IMR-90 (cell line): ENCODE measurements at regions not wholly inside any gene's neighbourhood (a gene's known extent, or its start where the extent isn't known, plus 50 kb on each side); places are given as distances from the start of the nearest gene placed in this dataset.

Experiments used
- ATAC-seq: fragments of 200-7000 bp; cut with Tn5 transposase; 2 replicates; pipeline ENCODE4 v1.9.1; 2020; ENCODE audit warnings: low read depth, mild to moderate bottlenecking, moderate library complexity
- BruUV-seq: library from RNA; stranded (reverse); fragments of 400-500 nt; replicated peaks from 2 replicates; lab custom pipeline; 2021; lab: Mats Ljungman, UMichigan
- CTCF ChIA-PET: fragments of 300-600 bp; formaldehyde crosslinking; extraction: SDS; loops from one replicate; lab custom pipeline; 2021; ENCODE audit warnings: antibody characterized with exemption; lab: Yijun Ruan, JAX
- POLR2A ChIA-PET: fragments of 300-600 bp; sonication (Branson Sonifier 250); formaldehyde crosslinking; loops from one replicate; lab custom pipeline; 2022; ENCODE audit warnings: antibody characterized with exemption; ENCODE audit not compliant: unreplicated experiment; lab: Charles Lee
- DNase-seq: peaks from one replicate; pipeline ENCODE4 v3.0.0; 2013
- H2AFZ ChIP-seq: replicated peaks from 2 replicates; pipeline ENCODE3; 2013; ENCODE audit warnings: low read length, mild to moderate bottlenecking; ENCODE audit not compliant: poor library complexity
- H2AK5ac ChIP-seq: 2 replicates; pipeline ENCODE4 v1.6.1; 2013; ENCODE audit warnings: low read depth, low read length, inconsistent platforms
- H2AK9ac ChIP-seq: replicated peaks from 2 replicates; pipeline ENCODE3; 2013; ENCODE audit warnings: mild to moderate bottlenecking, low read depth, low read length, moderate library complexity; ENCODE audit not compliant: poor library complexity
- H2BK120ac ChIP-seq: 2 replicates; pipeline ENCODE4 v1.6.1; 2013; ENCODE audit warnings: low read depth, low read length, inconsistent platforms
- H2BK15ac ChIP-seq: 3 replicates; pipeline ENCODE4 v1.6.1; 2013; ENCODE audit warnings: low read depth, low read length, inconsistent platforms
- H2BK20ac ChIP-seq: 2 replicates; pipeline ENCODE4 v1.6.1; 2013; ENCODE audit warnings: low read depth, mild to moderate bottlenecking, inconsistent platforms, low read length, moderate library complexity
- H2BK5ac ChIP-seq: 2 replicates; pipeline ENCODE4 v1.6.1; 2013; ENCODE audit warnings: mild to moderate bottlenecking, low read depth, low read length, inconsistent platforms; ENCODE audit not compliant: poor library complexity, severe bottlenecking
- H3K14ac ChIP-seq: replicated peaks from 2 replicates; pipeline ENCODE4 v1.6.1; 2013; ENCODE audit warnings: low read depth, low read length, inconsistent platforms
- H3K18ac ChIP-seq: 2 replicates; pipeline ENCODE4 v1.6.1; 2013; ENCODE audit warnings: low read depth, low read length, control low read depth
- H3K23ac ChIP-seq: 2 replicates; pipeline ENCODE4 v1.6.1; 2013; ENCODE audit warnings: low read depth, low read length, inconsistent platforms
- H3K27ac ChIP-seq: 2 replicates; pipeline ENCODE4 v1.5.1; 2013; ENCODE audit warnings: mild to moderate bottlenecking, control low read depth, low read length; ENCODE audit not compliant: insufficient read depth
- H3K27me3 ChIP-seq: 2 replicates; pipeline ENCODE4 v1.6.1; 2013; ENCODE audit warnings: low read length; ENCODE audit not compliant: control insufficient read depth, insufficient read depth
- H3K36me3 ChIP-seq: 2 replicates; pipeline ENCODE4 v1.6.1; 2013; ENCODE audit warnings: low read length, mixed read lengths; ENCODE audit not compliant: control insufficient read depth, insufficient read depth
- H3K4ac ChIP-seq: 2 replicates; pipeline ENCODE4 v1.6.1; 2013; ENCODE audit warnings: low read depth, low read length, inconsistent platforms
- H3K4me1 ChIP-seq: 2 replicates; pipeline ENCODE4 v1.6.1; 2013; ENCODE audit warnings: low read length, mixed read lengths; ENCODE audit not compliant: control insufficient read depth, insufficient read depth
- H3K4me2 ChIP-seq: 2 replicates; pipeline ENCODE4 v1.6.1; 2013; ENCODE audit warnings: low read depth, mild to moderate bottlenecking, control low read depth, low read length, moderate library complexity
- H3K4me3 ChIP-seq: 2 replicates; pipeline ENCODE4 v1.5.1; 2013; ENCODE audit warnings: low read depth, mild to moderate bottlenecking, control low read depth, low read length, moderate library complexity; ENCODE audit not compliant: insufficient read depth
- H3K56ac ChIP-seq: 2 replicates; pipeline ENCODE4 v1.6.1; 2013; ENCODE audit warnings: low read length, inconsistent platforms; ENCODE audit not compliant: insufficient read depth; ENCODE audit errors: extremely low read depth
- H3K79me1 ChIP-seq, 2 experiments: 2 replicates each; pipeline ENCODE4 v1.6.1; 2013; ENCODE audit warnings: low read length in 2 of 2, inconsistent platforms in 1 of 2, low read depth in 1 of 2
- H3K9ac ChIP-seq: 2 replicates; pipeline ENCODE4 v1.6.1; 2013; ENCODE audit warnings: low read depth, low read length, control low read depth
- H3K9me1 ChIP-seq: 2 replicates; pipeline ENCODE4 v1.6.1; 2013; ENCODE audit warnings: low read length, inconsistent platforms; ENCODE audit not compliant: insufficient read depth
- H3K9me3 ChIP-seq: 2 replicates; pipeline ENCODE4 v1.6.1; 2013; ENCODE audit warnings: low read length; ENCODE audit not compliant: control insufficient read depth, insufficient read depth
- H4K20me1 ChIP-seq: 2 replicates; pipeline ENCODE4 v1.6.1; 2013; ENCODE audit warnings: low read length, inconsistent platforms; ENCODE audit not compliant: insufficient read depth
- H4K5ac ChIP-seq: 2 replicates; pipeline ENCODE4 v1.6.1; 2013; ENCODE audit warnings: mild to moderate bottlenecking, low read depth, low read length, control low read depth
- H4K8ac ChIP-seq, 2 experiments: 2 replicates each; pipeline ENCODE4 v1.6.1; 2013; ENCODE audit warnings: low read depth in 2 of 2, low read length in 2 of 2, control low read depth in 1 of 2, inconsistent platforms in 1 of 2
- H4K91ac ChIP-seq: 2 replicates; pipeline ENCODE4 v1.6.1; 2013; ENCODE audit warnings: low read depth, low read length, inconsistent platforms; ENCODE audit not compliant: insufficient read depth
- BHLHE40 ChIP-seq: fragments of 150-350 bp; IDR thresholded peaks from 2 replicates; pipeline ENCODE4 v1.6.1; 2016; ENCODE audit warnings: mild to moderate bottlenecking, low read depth, low read length
- CEBPB ChIP-seq: IDR thresholded peaks from 2 replicates; pipeline ENCODE4 v1.6.1; 2012; ENCODE audit warnings: low read depth, low read length, improper control_type of control experiment
- CHD1 ChIP-seq: IDR thresholded peaks from 2 replicates; pipeline ENCODE4 v1.6.1; 2012; ENCODE audit warnings: low read depth, low read length, improper control_type of control experiment
- CTCF ChIP-seq: conservative IDR thresholded peaks from 2 replicates; pipeline ENCODE4 v1.5.1; 2012; ENCODE audit warnings: mild to moderate bottlenecking, low read depth, low read length, improper control_type of control experiment
- ELK1 ChIP-seq: fragments of 150-350 bp; IDR thresholded peaks from 2 replicates; pipeline ENCODE4 v1.6.1; 2016; ENCODE audit warnings: low read depth, mild to moderate bottlenecking, low read length, moderate library complexity, borderline replicate concordance
- FOS ChIP-seq: fragments of 150-350 bp; IDR thresholded peaks from 2 replicates; pipeline ENCODE4 v1.6.1; 2016; ENCODE audit warnings: low read depth, low read length
- MAFK ChIP-seq: IDR thresholded peaks from 2 replicates; pipeline ENCODE4 v1.6.1; 2012; ENCODE audit warnings: low read depth, low read length, improper control_type of control experiment
- MAZ ChIP-seq: IDR thresholded peaks from 2 replicates; pipeline ENCODE4 v1.6.1; 2012; ENCODE audit warnings: low read depth, mild to moderate bottlenecking, low read length, improper control_type of control experiment, moderate library complexity, borderline replicate concordance
- MXI1 ChIP-seq: IDR thresholded peaks from 2 replicates; pipeline ENCODE4 v1.6.1; 2012; ENCODE audit warnings: low read depth, mild to moderate bottlenecking, low read length, moderate library complexity, borderline replicate concordance
- NFE2L2 ChIP-seq: fragments of 150-350 bp; IDR thresholded peaks from 2 replicates; pipeline ENCODE4 v1.6.1; 2016; ENCODE audit warnings: low read depth, mild to moderate bottlenecking, low read length
- POLR2A ChIP-seq: IDR thresholded peaks from 2 replicates; pipeline ENCODE4 v1.6.1; 2012; ENCODE audit warnings: mild to moderate bottlenecking, low read depth, low read length
- RAD21 ChIP-seq: IDR thresholded peaks from 2 replicates; pipeline ENCODE4 v1.6.1; 2012; ENCODE audit warnings: low read length, improper control_type of control experiment
- RFX5 ChIP-seq: IDR thresholded peaks from 2 replicates; pipeline ENCODE4 v1.8.0; 2012; ENCODE audit warnings: low read depth, mild to moderate bottlenecking, low read length, moderate library complexity
- USF2 ChIP-seq: fragments of 150-350 bp; IDR thresholded peaks from 2 replicates; pipeline ENCODE4 v1.6.1; 2017; ENCODE audit warnings: mild to moderate bottlenecking, antibody characterized with exemption, low read length, low read depth
- WGBS, 2 experiments: methylation state at CpG; one replicate each; pipeline versions ENCODE4 v1.1.5 to v1.1.7; 2013; ENCODE audit warnings: missing lambda C conversion rate in 2 of 2; ENCODE audit not compliant: insufficient read length in 1 of 2; ENCODE audit errors: extremely low coverage in 2 of 2; 5-methylcytosine and 5-hydroxymethylcytosine counted together
- dilution Hi-C: fragments of 300-500 bp; cut with HindIII; formaldehyde crosslinking; loops from one replicate; pipeline ENCODE4 v1.14.3; 2018; ENCODE audit warnings: low sequenced_read_pairs; ENCODE audit not compliant: unreplicated experiment
- in situ Hi-C: fragments of 300-500 bp; cut with MboI; formaldehyde crosslinking; loops from 3 replicates; pipeline ENCODE4 v1.14.3; 2019; ENCODE audit warnings: low sequenced_read_pairs, inconsistent platforms, mixed read lengths
- intact Hi-C: fragments of 100-400 bp; cut with micrococcal nuclease; formaldehyde crosslinking; loops from 2 replicates; pipeline ENCODE4 v1.10.0; 2022

GRCh38 chr14:61126603-61127498 is 145.8 kb downstream of the SLC38A6 start:
- H3K9ac ChIP-seq: 0 out of 2 replicates have a peak overlapping the region, but pooled peaks have one; percentile 15
- H2AK5ac ChIP-seq: peak overlapping the region; percentile 79
- peak overlapping the region; percentile 87 for H3K23ac ChIP-seq
- dilution Hi-C loops (no loop called here), in situ Hi-C loops (no loop called here), intact Hi-C loops (no loop called here)
- H4K8ac ChIP-seq: peak overlapping the region; percentile 17 to 93; a peak in 3 of 4 replicates
- H3K4me1 ChIP-seq: peaks cover 39% of the 10 kb centered on the region
- peak overlapping the region; percentile 93 for H2BK120ac ChIP-seq
- peak overlapping the region; percentile 83; the same call in 2 of the 3 replicates for H2BK15ac ChIP-seq
- ATAC-seq (peak; percentile 15; the same call in 1 of the 2 replicates), DNase-seq (no peak)
- peak overlapping the region; percentile 77 for H2AFZ ChIP-seq
- no peaks in the 10 kb centered on the region for H4K20me1 ChIP-seq
- no peak overlapping the region for H3K4me3 ChIP-seq
- 88% methylated on average over 3 of the region's 4 CpGs; no CpG with 5 or more reads in 1 of the 2 experiments for WGBS, 2 experiments
- no peaks in the 10 kb centered on the region for H3K36me3 ChIP-seq
- H4K91ac ChIP-seq: peak overlapping the region; percentile 81
- H3K27ac ChIP-seq: peak overlapping the region; percentile 88
- H3K9me3 ChIP-seq: no peaks in the 10 kb centered on the region
- H2BK20ac ChIP-seq: peak overlapping the region; percentile 95
- peak overlapping the region; percentile 83 for H3K14ac ChIP-seq
- CTCF ChIA-PET: no interaction called here
- BruUV-seq: no TSS peak
- peak overlapping the region; percentile 65 for H4K5ac ChIP-seq
- H2BK5ac ChIP-seq: peak overlapping the region; percentile 20
- POLR2A ChIA-PET: interaction anchor here (0.6 kb wide), 1 partner anchor 14 kb away, joined by 3 read pairs; no protein-coding TSS in a partner anchor
- H3K9me1 ChIP-seq: peaks cover 26% of the 10 kb centered on the region
- peak overlapping the region; percentile 31 for H2AK9ac ChIP-seq
- H3K27me3 ChIP-seq: no peaks in the 10 kb centered on the region
- H3K4ac ChIP-seq: peak overlapping the region; percentile 92
- no peak overlapping the region; the same call in 1 of the 2 replicates for H3K4me2 ChIP-seq
- no peak overlapping the region for H3K56ac ChIP-seq
- H3K18ac ChIP-seq: peak overlapping the region; percentile 53
- H3K79me1 ChIP-seq: no peaks in the 10 kb centered on the region
- TF ChIP-seq POLR2A (no peak), RFX5 (no peak), MXI1 (no peak), RAD21 (no peak), MAFK (no peak), FOS (no peak), CTCF (no peak), NFE2L2 (no peak), CEBPB (no peak), USF2 (no peak), MAZ (no peak), BHLHE40 (no peak), CHD1 (no peak), ELK1 (no peak)
